Liver (tissue), 3 donors: ENCODE measurements at regions not wholly inside any gene's neighbourhood (a gene's known extent, or its start where the extent isn't known, plus 50 kb on each side); places are given as distances from the start of the nearest gene placed in this dataset.

Source experiments
- EGR1 ChIP-seq, 2 donors: IDR thresholded peaks; 2 replicates each; pipeline ENCODE4 v1.6.1; 2016 to 2018; ENCODE audit warnings: antibody characterized with exemption in 2 of 2, low read depth in 2 of 2
- FOXA1 ChIP-seq: IDR thresholded peaks from 2 replicates; pipeline ENCODE4 v1.6.1; 2016; ENCODE audit warnings: antibody characterized with exemption
- FOXA2 ChIP-seq: IDR thresholded peaks from 2 replicates; pipeline ENCODE4 v1.6.1; 2016; ENCODE audit warnings: antibody characterized with exemption
- GABPA ChIP-seq, 2 donors: IDR thresholded peaks in 1 of 2; conservative IDR thresholded peaks in 1 of 2; 2 replicates each; pipeline ENCODE4 v1.6.1; 2016; ENCODE audit warnings: antibody characterized with exemption in 2 of 2, mild to moderate bottlenecking in 1 of 2, moderate library complexity in 1 of 2
- MAX ChIP-seq: IDR thresholded peaks from 2 replicates; pipeline ENCODE4 v1.6.1; 2016; ENCODE audit warnings: antibody characterized with exemption
- NR2F2 ChIP-seq: IDR thresholded peaks from 2 replicates; pipeline ENCODE4 v1.6.1; 2016; ENCODE audit warnings: antibody characterized with exemption
- RAD21 ChIP-seq, 2 donors: IDR thresholded peaks; 2 replicates each; pipeline ENCODE4 v1.6.1; 2016; ENCODE audit warnings: antibody characterized with exemption in 2 of 2, mild to moderate bottlenecking in 2 of 2
- REST ChIP-seq: IDR thresholded peaks from 2 replicates; pipeline ENCODE4 v1.6.1; 2016; ENCODE audit warnings: antibody characterized with exemption, mild to moderate bottlenecking
- RXRA ChIP-seq, 2 donors: IDR thresholded peaks; 2 replicates each; pipeline ENCODE4 v1.6.1; 2017 to 2018; ENCODE audit warnings: antibody characterized with exemption in 2 of 2, mild to moderate bottlenecking in 1 of 2
- SP1 ChIP-seq: IDR thresholded peaks from 2 replicates; pipeline ENCODE4 v1.6.1; 2018; ENCODE audit warnings: antibody characterized with exemption, mild to moderate bottlenecking
- TAF1 ChIP-seq: conservative IDR thresholded peaks from 2 replicates; pipeline ENCODE4 v1.6.1; 2016; ENCODE audit warnings: antibody characterized with exemption, mild to moderate bottlenecking
- YY1 ChIP-seq: IDR thresholded peaks from 2 replicates; pipeline ENCODE4 v1.6.1; 2016; ENCODE audit warnings: antibody characterized with exemption, mild to moderate bottlenecking
- TF ChIP-seq, protein P1 (sequence below): fragments of 150-350 bp; IDR thresholded peaks from 2 replicates; pipeline ENCODE4 v1.5.1; 2017; ENCODE audit warnings: improper control_type of control experiment, low read depth, low read length; ENCODE audit not compliant: missing input control
- donor health status: healthy.
- donor health status: healthy.

- TF ChIP-seq, protein P1, sequence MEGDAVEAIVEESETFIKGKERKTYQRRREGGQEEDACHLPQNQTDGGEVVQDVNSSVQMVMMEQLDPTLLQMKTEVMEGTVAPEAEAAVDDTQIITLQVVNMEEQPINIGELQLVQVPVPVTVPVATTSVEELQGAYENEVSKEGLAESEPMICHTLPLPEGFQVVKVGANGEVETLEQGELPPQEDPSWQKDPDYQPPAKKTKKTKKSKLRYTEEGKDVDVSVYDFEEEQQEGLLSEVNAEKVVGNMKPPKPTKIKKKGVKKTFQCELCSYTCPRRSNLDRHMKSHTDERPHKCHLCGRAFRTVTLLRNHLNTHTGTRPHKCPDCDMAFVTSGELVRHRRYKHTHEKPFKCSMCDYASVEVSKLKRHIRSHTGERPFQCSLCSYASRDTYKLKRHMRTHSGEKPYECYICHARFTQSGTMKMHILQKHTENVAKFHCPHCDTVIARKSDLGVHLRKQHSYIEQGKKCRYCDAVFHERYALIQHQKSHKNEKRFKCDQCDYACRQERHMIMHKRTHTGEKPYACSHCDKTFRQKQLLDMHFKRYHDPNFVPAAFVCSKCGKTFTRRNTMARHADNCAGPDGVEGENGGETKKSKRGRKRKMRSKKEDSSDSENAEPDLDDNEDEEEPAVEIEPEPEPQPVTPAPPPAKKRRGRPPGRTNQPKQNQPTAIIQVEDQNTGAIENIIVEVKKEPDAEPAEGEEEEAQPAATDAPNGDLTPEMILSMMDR = no peak
- TF ChIP-seq REST = no peak
- no peak for TF ChIP-seq YY1
- TF ChIP-seq NR2F2 = no peak
- TF ChIP-seq SP1 = no peak
- TF ChIP-seq TAF1 = no peak
- no peak for TF ChIP-seq RAD21 (IDR thresholded peaks at IDR 0.05)
- TF ChIP-seq GABPA (IDR thresholded peaks at IDR 0.05 in 1 of 2, conservative IDR thresholded peaks at IDR 0.05 in 1 of 2) = no peak
- no peak for TF ChIP-seq MAX
- TF ChIP-seq RXRA (IDR thresholded peaks at IDR 0.05) = no peak
- TF ChIP-seq FOXA2 = no peak
- no peak for TF ChIP-seq EGR1 (IDR thresholded peaks at IDR 0.05; ENCODE audit: low read depth in 2 of 2)
- no peak for TF ChIP-seq FOXA1
These were observed 96.6 kb upstream of the PLEKHG1 start for GRCh38 chr6:150503041-150503440.
